ENCODE measurements at regions not wholly inside any gene's neighbourhood (a gene's known extent, or its start where the extent isn't known, plus 50 kb on each side); places are given as distances from the start of the nearest gene placed in this dataset.

- no peaks in the 10 kb centered on the region for H3K9me3 ChIP-seq (replicated peaks; ENCODE audit: control insufficient read depth, insufficient read depth, low read length)
- no peak for FAIRE-seq
- no peaks in the 10 kb centered on the region for H3K79me2 ChIP-seq (ENCODE audit: control insufficient read depth, insufficient read depth, low read length)
- DNase-seq (ENCODE audit: low read depth, low spot score) = no peak
- H3K9ac ChIP-seq (ENCODE audit: control insufficient read depth, insufficient read depth, low read length) = no peak overlapping the region
- no peaks in the 10 kb centered on the region for H4K20me1 ChIP-seq (ENCODE audit: control insufficient read depth, insufficient read depth)
- no peak overlapping the region for H3K4me3 ChIP-seq
- in situ Hi-C loops (cut with MboI) = no loop called here
- ChIA-PET SMC1A (ENCODE audit: uncharacterized antibody, unreplicated experiment) (no interaction called here), RAD21 (ENCODE audit: unreplicated experiment) (no interaction called here), POLR2A (no interaction called here), CTCF (interaction anchor here (0.6 kb wide), 1 partner anchor 22 kb away, joined by 3 read pairs; no protein-coding TSS in a partner anchor)
- BruUV-seq (replicated peaks) = no TSS peak
- no peaks in the 10 kb centered on the region for H3K36me3 ChIP-seq (ENCODE audit: control insufficient read depth in 2 of 2, insufficient read depth in 2 of 2, low read length in 1 of 2)
- no peak overlapping the region for H3K27ac ChIP-seq (ENCODE audit: control insufficient read depth, insufficient read depth)
- no peak for ATAC-seq
- intact Hi-C loops (cut with micrococcal nuclease; ENCODE audit: unreplicated experiment) = no loop called here
- no peaks in the 10 kb centered on the region; a peak in 2 of 4 replicates for H3K27me3 ChIP-seq (replicated peaks in 1 of 2; ENCODE audit: control insufficient read depth in 2 of 2, insufficient read depth in 2 of 2, low read length in 1 of 2)
- 25% methylated on average over 4 of the region's 4 CpGs for WGBS (ENCODE audit: insufficient coverage, insufficient replicate concordance, low lambda C conversion rate, missing lambda C conversion rate)
- no peak overlapping the region for H3K4me2 ChIP-seq (ENCODE audit: control insufficient read depth, insufficient read depth)
- no peak overlapping the region for H2AFZ ChIP-seq (ENCODE audit: control insufficient read depth, low read depth, low read length)
- no peaks in the 10 kb centered on the region for H3K4me1 ChIP-seq (ENCODE audit: control insufficient read depth, insufficient read depth, low read length)
- no peak for TF ChIP-seq FOS (IDR thresholded peaks at IDR 0.05; ENCODE audit: borderline replicate concordance, extremely low read depth, insufficient read length)
- no peak for TF ChIP-seq USF2 (IDR thresholded peaks at IDR 0.05; ENCODE audit: borderline replicate concordance, low read depth, low read length)
- no peak for TF ChIP-seq ZNF24 (IDR thresholded peaks at IDR 0.05)
- TF ChIP-seq HCFC1 (IDR thresholded peaks at IDR 0.05; ENCODE audit: low read length) = no peak
- TF ChIP-seq TARDBP (IDR thresholded peaks at IDR 0.05; ENCODE audit: borderline replicate concordance) = no peak
- no peak for TF ChIP-seq RAD51 (IDR thresholded peaks at IDR 0.05)
- no peak for TF ChIP-seq NFIC (IDR thresholded peaks at IDR 0.05; ENCODE audit: low read depth, low read length)
- TF ChIP-seq NR2F1 (conservative IDR thresholded peaks at IDR 0.05) = no peak
- no peak for TF ChIP-seq FOXM1 (IDR thresholded peaks at IDR 0.05; ENCODE audit: low read depth, low read length)
- no peak for TF ChIP-seq ZSCAN29 (IDR thresholded peaks at IDR 0.05)
- no peak for TF ChIP-seq WRNIP1 (IDR thresholded peaks at IDR 0.05; ENCODE audit: borderline replicate concordance, low read depth, low read length)
- TF ChIP-seq EGR1 (IDR thresholded peaks at IDR 0.05; ENCODE audit: borderline replicate concordance in 1 of 2, low read depth in 2 of 2, low read length in 2 of 2) = no peak
- TF ChIP-seq, protein P1, sequence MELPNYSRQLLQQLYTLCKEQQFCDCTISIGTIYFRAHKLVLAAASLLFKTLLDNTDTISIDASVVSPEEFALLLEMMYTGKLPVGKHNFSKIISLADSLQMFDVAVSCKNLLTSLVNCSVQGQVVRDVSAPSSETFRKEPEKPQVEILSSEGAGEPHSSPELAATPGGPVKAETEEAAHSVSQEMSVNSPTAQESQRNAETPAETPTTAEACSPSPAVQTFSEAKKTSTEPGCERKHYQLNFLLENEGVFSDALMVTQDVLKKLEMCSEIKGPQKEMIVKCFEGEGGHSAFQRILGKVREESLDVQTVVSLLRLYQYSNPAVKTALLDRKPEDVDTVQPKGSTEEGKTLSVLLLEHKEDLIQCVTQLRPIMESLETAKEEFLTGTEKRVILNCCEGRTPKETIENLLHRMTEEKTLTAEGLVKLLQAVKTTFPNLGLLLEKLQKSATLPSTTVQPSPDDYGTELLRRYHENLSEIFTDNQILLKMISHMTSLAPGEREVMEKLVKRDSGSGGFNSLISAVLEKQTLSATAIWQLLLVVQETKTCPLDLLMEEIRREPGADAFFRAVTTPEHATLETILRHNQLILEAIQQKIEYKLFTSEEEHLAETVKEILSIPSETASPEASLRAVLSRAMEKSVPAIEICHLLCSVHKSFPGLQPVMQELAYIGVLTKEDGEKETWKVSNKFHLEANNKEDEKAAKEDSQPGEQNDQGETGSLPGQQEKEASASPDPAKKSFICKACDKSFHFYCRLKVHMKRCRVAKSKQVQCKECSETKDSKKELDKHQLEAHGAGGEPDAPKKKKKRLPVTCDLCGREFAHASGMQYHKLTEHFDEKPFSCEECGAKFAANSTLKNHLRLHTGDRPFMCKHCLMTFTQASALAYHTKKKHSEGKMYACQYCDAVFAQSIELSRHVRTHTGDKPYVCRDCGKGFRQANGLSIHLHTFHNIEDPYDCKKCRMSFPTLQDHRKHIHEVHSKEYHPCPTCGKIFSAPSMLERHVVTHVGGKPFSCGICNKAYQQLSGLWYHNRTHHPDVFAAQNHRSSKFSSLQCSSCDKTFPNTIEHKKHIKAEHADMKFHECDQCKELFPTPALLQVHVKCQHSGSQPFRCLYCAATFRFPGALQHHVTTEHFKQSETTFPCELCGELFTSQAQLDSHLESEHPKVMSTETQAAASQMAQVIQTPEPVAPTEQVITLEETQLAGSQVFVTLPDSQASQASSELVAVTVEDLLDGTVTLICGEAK (IDR thresholded peaks at IDR 0.05; ENCODE audit: borderline replicate concordance) = no peak
- TF ChIP-seq CREB1 (IDR thresholded peaks at IDR 0.05; ENCODE audit: low read depth) = no peak
- TF ChIP-seq, protein P2, sequence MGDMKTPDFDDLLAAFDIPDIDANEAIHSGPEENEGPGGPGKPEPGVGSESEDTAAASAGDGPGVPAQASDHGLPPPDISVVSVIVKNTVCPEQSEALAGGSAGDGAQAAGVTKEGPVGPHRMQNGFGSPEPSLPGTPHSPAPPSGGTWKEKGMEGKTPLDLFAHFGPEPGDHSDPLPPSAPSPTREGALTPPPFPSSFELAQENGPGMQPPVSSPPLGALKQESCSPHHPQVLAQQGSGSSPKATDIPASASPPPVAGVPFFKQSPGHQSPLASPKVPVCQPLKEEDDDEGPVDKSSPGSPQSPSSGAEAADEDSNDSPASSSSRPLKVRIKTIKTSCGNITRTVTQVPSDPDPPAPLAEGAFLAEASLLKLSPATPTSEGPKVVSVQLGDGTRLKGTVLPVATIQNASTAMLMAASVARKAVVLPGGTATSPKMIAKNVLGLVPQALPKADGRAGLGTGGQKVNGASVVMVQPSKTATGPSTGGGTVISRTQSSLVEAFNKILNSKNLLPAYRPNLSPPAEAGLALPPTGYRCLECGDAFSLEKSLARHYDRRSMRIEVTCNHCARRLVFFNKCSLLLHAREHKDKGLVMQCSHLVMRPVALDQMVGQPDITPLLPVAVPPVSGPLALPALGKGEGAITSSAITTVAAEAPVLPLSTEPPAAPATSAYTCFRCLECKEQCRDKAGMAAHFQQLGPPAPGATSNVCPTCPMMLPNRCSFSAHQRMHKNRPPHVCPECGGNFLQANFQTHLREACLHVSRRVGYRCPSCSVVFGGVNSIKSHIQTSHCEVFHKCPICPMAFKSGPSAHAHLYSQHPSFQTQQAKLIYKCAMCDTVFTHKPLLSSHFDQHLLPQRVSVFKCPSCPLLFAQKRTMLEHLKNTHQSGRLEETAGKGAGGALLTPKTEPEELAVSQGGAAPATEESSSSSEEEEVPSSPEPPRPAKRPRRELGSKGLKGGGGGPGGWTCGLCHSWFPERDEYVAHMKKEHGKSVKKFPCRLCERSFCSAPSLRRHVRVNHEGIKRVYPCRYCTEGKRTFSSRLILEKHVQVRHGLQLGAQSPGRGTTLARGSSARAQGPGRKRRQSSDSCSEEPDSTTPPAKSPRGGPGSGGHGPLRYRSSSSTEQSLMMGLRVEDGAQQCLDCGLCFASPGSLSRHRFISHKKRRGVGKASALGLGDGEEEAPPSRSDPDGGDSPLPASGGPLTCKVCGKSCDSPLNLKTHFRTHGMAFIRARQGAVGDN (IDR thresholded peaks at IDR 0.05) = no peak
These were observed 268.2 kb upstream of the FOXD3 start for GRCh38 chr1:63054184-63054583.
